M059J (cell line): ENCODE measurements at regions not wholly inside any gene's neighbourhood (a gene's known extent, or its start where the extent isn't known, plus 50 kb on each side); places are given as distances from the start of the nearest gene placed in this dataset.

Experiments used
- DNase-seq: peaks from one replicate; pipeline ENCODE4 v3.0.0-alpha.2; 2012; ENCODE audit warnings: low read depth

- no peak for DNase-seq
These were observed 383.3 kb downstream of the SHANK2 start for GRCh38 chr11:70869054-70869453.

- DNase-seq, result peak; percentile 36
These were observed 380.5 kb downstream of the SHANK2 start for GRCh38 chr11:70871881-70872280.

GRCh38 chr11:70872299-70872698, 380.1 kb downstream of the SHANK2 start:
- DNase-seq, result no peak

GRCh38 chr11:70872955-70873735, 379.2 kb downstream of the SHANK2 start:
- DNase-seq, result no peak

GRCh38 chr11:70873736-70874412, 378.5 kb downstream of the SHANK2 start:
- no peak for DNase-seq

- DNase-seq, result no peak
These were observed 375.7 kb downstream of the SHANK2 start for GRCh38 chr11:70876685-70877084.

GRCh38 chr11:70877151-70877550, 375.2 kb downstream of the SHANK2 start:
- no peak for DNase-seq

- DNase-seq, result no peak
These were observed 374.0 kb downstream of the SHANK2 start for GRCh38 chr11:70878366-70878765.

- no peak for DNase-seq
These were observed 372.6 kb downstream of the SHANK2 start for GRCh38 chr11:70879601-70880285.

- no peak for DNase-seq
These were observed 372.0 kb downstream of the SHANK2 start for GRCh38 chr11:70880416-70880815.

GRCh38 chr11:70881948-70882715, 370.2 kb downstream of the SHANK2 start:
- no peak for DNase-seq

GRCh38 chr11:70882716-70883085, 369.7 kb downstream of the SHANK2 start:
- DNase-seq, result no peak

GRCh38 chr11:70883323-70883940, 368.9 kb downstream of the SHANK2 start:
- DNase-seq, result no peak

GRCh38 chr11:70883973-70884623, 368.3 kb downstream of the SHANK2 start:
- DNase-seq, result no peak

- DNase-seq, result no peak
These were observed 366.8 kb downstream of the SHANK2 start for GRCh38 chr11:70885281-70886231.

GRCh38 chr11:70886256-70886655, 366.1 kb downstream of the SHANK2 start:
- DNase-seq, result no peak

GRCh38 chr11:70886676-70887541, 365.5 kb downstream of the SHANK2 start:
- no peak for DNase-seq

GRCh38 chr11:70887542-70887827, 364.9 kb downstream of the SHANK2 start:
- DNase-seq, result no peak

- no peak for DNase-seq
These were observed 364.3 kb downstream of the SHANK2 start for GRCh38 chr11:70888061-70888460.
